Psoas muscle (tissue), 7 donors: ENCODE measurements at regions not wholly inside any gene's neighbourhood (a gene's known extent, or its start where the extent isn't known, plus 50 kb on each side); places are given as distances from the start of the nearest gene placed in this dataset.

Source experiments
- ATAC-seq, 4 donors: fragments of 200-7000 bp; cut with Tn5 transposase; one replicate each; pipeline ENCODE4 v1.9.1; 2020; ENCODE audit warnings: moderate library complexity in 3 of 4, mild to moderate bottlenecking in 2 of 4
- DNase-seq, 2 donors: peaks; one replicate each; pipeline ENCODE4 v3.0.0-alpha.2; 2020
- H3K27ac ChIP-seq: fragments of 200-600 bp; one replicate; pipeline ENCODE4 v1.8.0; 2022
- H3K27me3 ChIP-seq, 3 donors: fragments of 200-600 bp in 1 of 3; one replicate each; pipeline versions ENCODE4 v1.6.1 to v1.8.0; 2013 to 2022; ENCODE audit warnings: low read length in 2 of 3, mild to moderate bottlenecking in 2 of 3, moderate library complexity in 1 of 3; ENCODE audit not compliant: insufficient read depth in 3 of 3
- H3K36me3 ChIP-seq, 2 donors: fragments of 200-600 bp in 1 of 2; one replicate each; pipeline versions ENCODE4 v1.6.1 to v1.8.0; 2013 to 2022; ENCODE audit warnings: low read depth in 1 of 2, mild to moderate bottlenecking in 1 of 2, moderate library complexity in 1 of 2; ENCODE audit not compliant: insufficient read depth in 1 of 2
- H3K4me1 ChIP-seq: fragments of 200-600 bp; one replicate; pipeline ENCODE4 v1.8.0; 2022
- H3K4me3 ChIP-seq: fragments of 200-600 bp; one replicate; pipeline ENCODE4 v1.8.0; 2022; ENCODE audit warnings: mild to moderate bottlenecking
- H3K9me3 ChIP-seq: fragments of 200-600 bp; one replicate; pipeline ENCODE4 v1.8.0; 2022
- whole genome bisulfite sequencing, 3 donors: extraction: QIAGEN DNeasy Blood & Tissue Kit; methylation state at CpG; one replicate each; pipeline versions ENCODE4 v1.1.6 to v1.1.7; 2013; 5-methylcytosine and 5-hydroxymethylcytosine counted together
- intact Hi-C, 2 donors: fragments of 100-400 bp; cut with DNase I; formaldehyde crosslinking; loops; one replicate each; pipeline versions ENCODE4 v1.11.0 to v1.14.2; 2022
- TF ChIP-seq, protein P1 (sequence below): fragments of 200-600 bp; IDR thresholded peaks from one replicate; pipeline ENCODE4 v1.8.0; 2022; ENCODE audit warnings: antibody characterized with exemption
- donor health status: healthy with polysubstance abuse.
- donor health status: DM: no; HTN: no; CAD: no; lungs with moderate emphysema.
- donor health status: Bipolar disorder and iron deficiency.
- donor health status: healthy.
- donor health status: DM: yes; HTN: yes; CAD: no.
- donor health status: DM: no; HTN: no; CAD: no.
- donor health status: DM: yes; HTN: yes; CAD: no.

DNA sequence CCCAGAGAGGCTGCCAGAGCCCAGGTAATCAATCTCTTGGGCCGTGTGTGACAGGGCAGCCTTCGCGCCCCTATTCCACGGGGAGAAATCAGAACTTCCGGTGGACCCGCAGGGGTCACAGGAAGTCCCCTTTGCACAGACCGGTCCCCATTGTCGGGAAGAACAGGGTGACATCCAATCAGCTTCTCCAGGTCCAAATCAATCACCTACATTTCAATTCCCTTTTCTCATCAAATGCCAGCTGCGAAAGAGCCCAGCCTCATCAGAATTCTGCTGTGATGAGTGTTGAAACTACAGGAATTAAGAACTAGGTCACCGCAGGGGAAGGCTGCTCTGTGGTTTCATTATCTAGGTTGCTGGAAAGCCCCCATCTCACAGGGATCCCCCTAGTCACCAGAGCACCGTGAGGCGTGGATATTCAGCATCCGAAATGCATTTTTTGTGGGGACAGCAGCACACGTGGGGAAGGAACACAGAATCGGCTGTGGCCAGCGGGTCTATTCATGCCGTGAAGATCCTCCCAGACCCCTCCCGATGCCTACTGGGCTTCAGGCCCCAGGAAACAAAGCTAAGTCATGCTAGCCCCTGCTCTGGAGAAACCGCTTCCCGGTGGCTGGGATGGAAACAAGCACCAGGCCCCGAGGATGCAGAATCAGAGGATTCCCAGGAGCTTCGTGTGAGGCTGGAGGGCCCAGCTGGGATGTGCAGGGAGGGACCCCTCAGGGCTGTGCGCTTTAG lies 193.7 kb upstream of the ID2 start:
- DNase-seq (no peak), ATAC-seq (no peak)
- no peak overlapping the region for H3K4me3 ChIP-seq
- H3K4me1 ChIP-seq, result no peaks in the 10 kb centered on the region
- no peaks in the 10 kb centered on the region for H3K9me3 ChIP-seq
- no peak overlapping the region for H3K27ac ChIP-seq
- H3K36me3 ChIP-seq, result no peaks in the 10 kb centered on the region
- WGBS, 3 donors, result 69 to 75% (median 73%) methylated on average over 23 of the region's 23 CpGs
- H3K27me3 ChIP-seq, result peaks cover 0 to 2% (median 0%) of the 10 kb centered on the region in 3 donors
- TF ChIP-seq, protein P1, sequence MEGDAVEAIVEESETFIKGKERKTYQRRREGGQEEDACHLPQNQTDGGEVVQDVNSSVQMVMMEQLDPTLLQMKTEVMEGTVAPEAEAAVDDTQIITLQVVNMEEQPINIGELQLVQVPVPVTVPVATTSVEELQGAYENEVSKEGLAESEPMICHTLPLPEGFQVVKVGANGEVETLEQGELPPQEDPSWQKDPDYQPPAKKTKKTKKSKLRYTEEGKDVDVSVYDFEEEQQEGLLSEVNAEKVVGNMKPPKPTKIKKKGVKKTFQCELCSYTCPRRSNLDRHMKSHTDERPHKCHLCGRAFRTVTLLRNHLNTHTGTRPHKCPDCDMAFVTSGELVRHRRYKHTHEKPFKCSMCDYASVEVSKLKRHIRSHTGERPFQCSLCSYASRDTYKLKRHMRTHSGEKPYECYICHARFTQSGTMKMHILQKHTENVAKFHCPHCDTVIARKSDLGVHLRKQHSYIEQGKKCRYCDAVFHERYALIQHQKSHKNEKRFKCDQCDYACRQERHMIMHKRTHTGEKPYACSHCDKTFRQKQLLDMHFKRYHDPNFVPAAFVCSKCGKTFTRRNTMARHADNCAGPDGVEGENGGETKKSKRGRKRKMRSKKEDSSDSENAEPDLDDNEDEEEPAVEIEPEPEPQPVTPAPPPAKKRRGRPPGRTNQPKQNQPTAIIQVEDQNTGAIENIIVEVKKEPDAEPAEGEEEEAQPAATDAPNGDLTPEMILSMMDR, result no peak
- intact Hi-C loops, result no loop called here

DNA sequence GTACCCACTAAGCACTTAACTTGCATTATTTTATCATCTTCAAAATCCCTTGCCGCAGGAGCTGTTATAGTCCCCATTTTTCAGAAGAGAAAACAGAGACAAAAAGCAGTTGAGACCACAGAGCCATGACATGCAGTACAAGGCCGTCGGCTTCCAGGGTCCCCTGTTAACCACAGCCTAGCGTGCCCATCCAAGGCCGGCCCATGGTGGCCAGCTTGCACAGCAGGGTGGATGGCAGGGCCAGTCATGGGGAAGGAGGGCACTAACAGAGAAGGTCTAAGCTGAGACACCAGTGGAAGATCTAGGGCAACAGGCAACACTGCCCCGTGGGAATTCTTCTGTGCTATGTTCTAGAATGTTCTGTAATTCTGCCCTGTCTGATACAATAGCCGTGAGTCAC lies 192.6 kb upstream of the ID2 start:
- ATAC-seq (no peak), DNase-seq (no peak)
- Histone ChIP-seq H3K36me3 (no peaks in the 10 kb centered on the region), H3K27ac (no peak overlapping the region), H3K4me1 (no peaks in the 10 kb centered on the region), H3K9me3 (no peaks in the 10 kb centered on the region), H3K27me3 (peaks cover 0 to 2% (median 0%) of the 10 kb centered on the region in 3 donors), H3K4me3 (no peak overlapping the region)
- intact Hi-C loops, result no loop called here
- 94 to 98% (median 96%) methylated on average over 7 of the region's 7 CpGs for WGBS, 3 donors
- TF ChIP-seq, protein P1, result no peak

DNA sequence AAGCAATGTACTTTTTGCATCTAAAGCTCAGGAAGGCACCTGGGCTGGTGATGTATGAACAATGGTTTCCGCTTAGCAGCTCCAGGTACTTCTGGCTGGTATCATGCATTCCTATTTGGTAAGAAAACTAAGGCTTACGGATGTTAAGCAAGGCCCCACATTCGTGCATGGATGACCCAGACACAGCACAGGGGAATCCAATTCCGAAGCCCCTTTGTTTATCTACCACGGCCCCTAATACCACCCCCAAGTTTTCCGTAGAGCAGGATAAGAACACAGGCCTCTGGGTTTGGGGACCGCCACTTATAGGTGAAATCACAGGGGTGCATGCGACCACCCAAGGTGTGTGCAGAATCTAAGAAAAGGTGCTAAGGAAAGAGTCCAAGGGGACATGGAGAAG lies 192.1 kb upstream of the ID2 start:
- H3K36me3 ChIP-seq, result no peaks in the 10 kb centered on the region
- WGBS, 3 donors, result 95 to 98% (median 97%) methylated on average over 8 of the region's 8 CpGs
- TF ChIP-seq, protein P1, result no peak
- H3K9me3 ChIP-seq, result no peaks in the 10 kb centered on the region
- no peak overlapping the region for H3K27ac ChIP-seq
- intact Hi-C loops, result no loop called here
- peaks cover 0 to 2% (median 0%) of the 10 kb centered on the region in 3 donors for H3K27me3 ChIP-seq
- no peak for ATAC-seq
- no peak overlapping the region for H3K4me3 ChIP-seq
- H3K4me1 ChIP-seq, result no peaks in the 10 kb centered on the region
- DNase-seq, result no peak

DNA sequence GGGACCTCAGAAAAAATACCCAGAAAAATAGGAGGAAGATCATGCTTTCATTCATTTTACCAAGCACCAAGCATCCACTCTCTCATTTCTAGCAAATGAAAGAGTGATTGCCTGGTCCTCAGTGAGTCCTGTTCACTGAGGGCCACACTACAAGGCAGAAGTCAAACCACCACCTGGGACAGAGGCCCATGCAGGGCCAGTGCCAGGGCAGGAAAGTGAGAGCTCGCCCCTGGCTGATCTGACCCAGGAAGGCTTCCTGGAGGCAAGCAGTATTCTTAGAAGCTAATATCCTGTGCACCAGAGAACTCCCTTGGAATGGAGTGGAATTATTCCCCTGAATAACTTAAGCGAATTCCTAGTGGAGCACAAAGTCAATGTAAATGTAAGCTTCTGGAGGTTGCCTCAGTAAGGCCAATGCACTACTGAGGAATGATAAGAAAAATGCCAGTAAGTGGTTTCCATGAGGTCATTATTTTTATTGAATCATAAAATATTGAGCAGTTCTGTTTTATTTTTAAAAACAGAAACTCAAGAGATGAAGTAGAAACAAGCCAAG lies 191.6 kb upstream of the ID2 start:
- intact Hi-C loops, result no loop called here
- H3K27ac ChIP-seq, result no peak overlapping the region

More for the DNA sequence above, 191.6 kb upstream of the ID2 start:
- Histone ChIP-seq H3K9me3 (no peaks in the 10 kb centered on the region), H3K36me3 (no peaks in the 10 kb centered on the region), H3K4me1 (no peaks in the 10 kb centered on the region), H3K27me3 (peaks cover 0 to 2% (median 0%) of the 10 kb centered on the region in 3 donors), H3K4me3 (no peak overlapping the region)
- DNase-seq, result no peak
- ATAC-seq, result no peak
- TF ChIP-seq, protein P1, result no peak
- WGBS, 3 donors, result 86 to 94% (median 91%) methylated on average over 2 of the region's 2 CpGs
